GM21526 (cell line): ENCODE measurements at regions not wholly inside any gene's neighbourhood (a gene's known extent, or its start where the extent isn't known, plus 50 kb on each side); places are given as distances from the start of the nearest gene placed in this dataset.

ENCODE experiments used
- ATAC-seq: cut with Tn5 transposase; IDR thresholded peaks from one replicate; pipeline ENCODE4 v1.9.1; 2021; ENCODE audit warnings: moderate library complexity; ENCODE audit not compliant: unreplicated experiment, low FRiP score

- ATAC-seq, result no peak
Measured at GRCh38 chr14:35992816-35993683, 166.9 kb downstream of the BRMS1L start.

GRCh38 chr14:35991356-35991755 lies 165.2 kb downstream of the BRMS1L start:
- ATAC-seq, result no peak

GRCh38 chr14:35989736-35990135 lies 163.6 kb downstream of the BRMS1L start:
- no peak for ATAC-seq

GRCh38 chr14:35988972-35989690 lies 163.0 kb downstream of the BRMS1L start:
- ATAC-seq, result no peak

- ATAC-seq, result no peak
Measured at GRCh38 chr14:35988550-35988949, 162.4 kb downstream of the BRMS1L start.

GRCh38 chr14:35987731-35988130 lies 161.6 kb downstream of the BRMS1L start:
- ATAC-seq, result no peak

- no peak for ATAC-seq
Measured at GRCh38 chr14:35986219-35986573, 160.1 kb downstream of the BRMS1L start.

GRCh38 chr14:35985474-35986218 lies 159.5 kb downstream of the BRMS1L start:
- ATAC-seq, result no peak

- ATAC-seq, result no peak
Measured at GRCh38 chr14:35979531-35979930, 153.4 kb downstream of the BRMS1L start.

- no peak for ATAC-seq
Measured at GRCh38 chr14:35978561-35978960, 152.4 kb downstream of the BRMS1L start.

GRCh38 chr14:35975814-35976213 lies 149.7 kb downstream of the BRMS1L start:
- no peak for ATAC-seq

GRCh38 chr14:35973770-35974169 lies 147.6 kb downstream of the BRMS1L start:
- ATAC-seq, result no peak

GRCh38 chr14:35971965-35972630 lies 146.0 kb downstream of the BRMS1L start:
- no peak for ATAC-seq

- no peak for ATAC-seq
Measured at GRCh38 chr14:35969310-35969709, 143.2 kb downstream of the BRMS1L start.

GRCh38 chr14:35965400-35965799 lies 139.3 kb downstream of the BRMS1L start:
- no peak for ATAC-seq

- no peak for ATAC-seq
Measured at GRCh38 chr14:35964697-35965286, 138.7 kb downstream of the BRMS1L start.

GRCh38 chr14:35963209-35963608 lies 137.1 kb downstream of the BRMS1L start:
- no peak for ATAC-seq

- ATAC-seq, result no peak
Measured at GRCh38 chr14:35961697-35962274, 135.6 kb downstream of the BRMS1L start.

- no peak for ATAC-seq
Measured at GRCh38 chr14:35959835-35960234, 133.7 kb downstream of the BRMS1L start.

- no peak for ATAC-seq
Measured at GRCh38 chr14:35958499-35958898, 132.4 kb downstream of the BRMS1L start.
